Naive thymus-derived CD8-positive, alpha-beta T cell (primary cell): ENCODE measurements at regions not wholly inside any gene's neighbourhood (a gene's known extent, or its start where the extent isn't known, plus 50 kb on each side); places are given as distances from the start of the nearest gene placed in this dataset.
"Not testable (repeated sequence)": the region's sequence is repeated elsewhere in the genome, so short reads cannot be mapped to it uniquely, and the experiment has no call there.

ENCODE experiments used
- ATAC-seq, 2 donors: fragments of 150-1000 bp; cut with Tn5 transposase in 1 of 2; sonication (Bioruptor Pico), chemical (Tn5 transposase) in 1 of 2; 1 replicate in 1 of 2; 2 replicates in 1 of 2; pipeline ENCODE4 v1.10.0; 2021; ENCODE audit warnings: mild to moderate bottlenecking in 2 of 2, moderate library complexity in 2 of 2
- POLR2A ChIA-PET: fragments of 350-600 bp; sonication (Branson Sonifier 250); formaldehyde crosslinking; loops from one replicate; lab custom pipeline; 2021; ENCODE audit warnings: antibody characterized with exemption; lab: Charles Lee
- DNase-seq, 10 donors: peaks; one replicate each; pipeline versions ENCODE4 v3.0.0 to v3.0.0-alpha.2; 2020 to 2022
- H3K27ac Mint-ChIP-seq, 10 donors: one replicate each; pipeline ENCODE4 v1.8.0; 2020 to 2022; ENCODE audit warnings: mild to moderate bottlenecking in 10 of 10, mixed read lengths in 10 of 10, moderate library complexity in 4 of 10, inconsistent platforms in 1 of 10
- H3K27me3 Mint-ChIP-seq, 5 donors: one replicate each; pipeline ENCODE4 v1.8.0; 2021 to 2022; ENCODE audit warnings: mixed read lengths in 5 of 5
- H3K36me3 Mint-ChIP-seq, 3 donors: one replicate each; pipeline ENCODE4 v1.8.0; 2020 to 2022; ENCODE audit warnings: mixed read lengths in 3 of 3, mild to moderate bottlenecking in 2 of 3, inconsistent platforms in 1 of 3
- H3K4me1 Mint-ChIP-seq, 4 donors: one replicate each; pipeline ENCODE4 v1.8.0; 2021 to 2022; ENCODE audit warnings: mixed read lengths in 4 of 4
- H3K4me3 Mint-ChIP-seq, 10 donors: one replicate each; pipeline ENCODE4 v1.8.0; 2020 to 2022; ENCODE audit warnings: mild to moderate bottlenecking in 10 of 10, mixed read lengths in 10 of 10, moderate library complexity in 6 of 10, inconsistent platforms in 1 of 10
- H3K9me3 Mint-ChIP-seq, 9 donors: one replicate each; pipeline ENCODE4 v1.8.0; 2020 to 2022; ENCODE audit warnings: mixed read lengths in 9 of 9, mild to moderate bottlenecking in 3 of 9, inconsistent platforms in 1 of 9, moderate library complexity in 1 of 9

DNA sequence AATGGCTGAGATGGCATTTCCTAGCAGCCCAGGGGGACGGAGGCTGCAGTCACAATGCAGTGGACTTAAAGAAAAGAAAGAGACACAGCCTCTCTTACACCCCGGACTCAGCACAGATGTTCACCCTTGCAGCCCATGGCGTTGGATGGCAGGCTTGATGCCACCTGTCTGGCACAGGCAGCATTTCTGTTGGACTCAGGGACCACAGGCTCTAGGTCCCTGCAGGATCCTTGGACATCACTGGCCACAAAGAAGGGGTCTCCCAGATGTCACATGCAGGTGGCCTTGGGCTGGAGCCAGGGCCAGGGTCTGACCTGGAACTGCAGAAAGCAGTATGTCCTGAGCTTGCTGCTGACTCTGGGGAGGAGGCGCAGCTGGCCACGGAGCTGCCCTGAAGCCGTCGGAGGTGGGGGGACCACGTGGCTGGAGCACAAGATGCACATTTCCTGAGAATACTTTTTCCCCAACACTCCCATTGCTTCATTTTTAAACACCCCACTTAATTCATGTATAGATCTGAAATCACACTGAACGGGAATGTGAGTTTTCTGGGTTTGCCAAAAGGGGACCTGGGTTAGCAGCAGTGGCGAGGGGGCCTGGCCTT lies 102.3 kb upstream of the SULF2 start:
- no peak overlapping the region for H3K27ac Mint-ChIP-seq
- H3K27me3 Mint-ChIP-seq, result peaks cover 0 to 8% (median 0%) of the 10 kb centered on the region in 5 donors
- no peaks in the 10 kb centered on the region for H3K36me3 Mint-ChIP-seq
- no peak overlapping the region for H3K4me3 Mint-ChIP-seq
- no peak for ATAC-seq
- no peaks in the 10 kb centered on the region for H3K4me1 Mint-ChIP-seq
- H3K9me3 Mint-ChIP-seq, result no peaks in the 10 kb centered on the region
- DNase-seq, result no peak
- POLR2A ChIA-PET, result interaction anchor here (0.6 kb wide), 1 partner anchor 156 kb away, joined by 5 read pairs; no protein-coding TSS in a partner anchor

GRCh38 chr20:47887064-47887463 lies 101.8 kb upstream of the SULF2 start:
- no peak overlapping the region for H3K4me3 Mint-ChIP-seq
- ATAC-seq (no peak), DNase-seq (no peak)
- no peaks in the 10 kb centered on the region for H3K4me1 Mint-ChIP-seq
- no peaks in the 10 kb centered on the region for H3K36me3 Mint-ChIP-seq
- H3K27me3 Mint-ChIP-seq, result peaks cover 0 to 8% (median 2%) of the 10 kb centered on the region in 5 donors
- no peak overlapping the region for H3K27ac Mint-ChIP-seq
- POLR2A ChIA-PET, result interaction anchor here (0.6 kb wide), 1 partner anchor 156 kb away, joined by 5 read pairs; no protein-coding TSS in a partner anchor
- no peaks in the 10 kb centered on the region for H3K9me3 Mint-ChIP-seq

DNA sequence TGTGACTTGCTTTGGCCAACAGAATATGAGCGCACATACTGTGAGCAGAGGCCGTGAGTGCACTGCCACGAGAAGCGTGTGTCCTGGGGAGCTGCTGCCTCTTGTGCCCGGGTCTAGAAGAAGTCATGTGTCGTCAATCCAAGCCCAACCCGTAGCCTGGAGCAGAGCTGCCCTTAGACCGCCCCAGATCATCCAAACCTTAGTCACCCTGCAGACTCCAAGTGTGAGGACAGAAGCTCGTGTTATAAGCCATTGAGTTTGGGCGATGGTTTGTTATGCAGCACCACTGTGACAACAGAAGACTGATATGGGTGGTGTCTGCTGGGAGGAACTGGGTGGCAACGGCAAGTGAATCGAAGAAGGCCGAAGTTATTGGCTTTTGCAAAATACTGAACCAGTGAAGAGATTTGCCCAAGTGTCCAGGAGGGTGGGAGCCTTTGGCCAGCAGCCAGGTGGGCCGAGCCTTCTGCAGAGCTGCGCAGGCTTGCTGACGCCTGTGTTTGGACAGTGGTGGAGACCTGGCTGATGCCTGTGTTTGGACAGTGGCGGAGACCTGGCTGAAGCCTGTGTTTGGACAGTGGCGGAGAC lies 101.3 kb upstream of the SULF2 start:
- Mint-ChIP-seq H3K4me3 (no peak overlapping the region), H3K9me3 (no peaks in the 10 kb centered on the region), H3K27ac (peak overlapping the region in 1 of 10 donors; percentile 48), H3K4me1 (no peaks in the 10 kb centered on the region), H3K36me3 (no peaks in the 10 kb centered on the region), H3K27me3 (peaks cover 0 to 8% (median 2%) of the 10 kb centered on the region in 5 donors)
- DNase-seq, result no peak
- POLR2A ChIA-PET, result no interaction called here
- no peak for ATAC-seq

GRCh38 chr20:47885909-47886453 lies 100.7 kb upstream of the SULF2 start:
- no peak for ATAC-seq
- H3K4me3 Mint-ChIP-seq, result no peak overlapping the region
- POLR2A ChIA-PET, result no interaction called here
- H3K9me3 Mint-ChIP-seq, result no peaks in the 10 kb centered on the region
- no peaks in the 10 kb centered on the region for H3K36me3 Mint-ChIP-seq
- no peak for DNase-seq
- H3K27ac Mint-ChIP-seq, result no peak overlapping the region
- H3K4me1 Mint-ChIP-seq, result no peaks in the 10 kb centered on the region
- H3K27me3 Mint-ChIP-seq, result peaks cover 0 to 8% (median 2%) of the 10 kb centered on the region in 5 donors

GRCh38 chr20:47883940-47884339 lies 98.7 kb upstream of the SULF2 start:
- H3K36me3 Mint-ChIP-seq, H3K9me3 Mint-ChIP-seq, POLR2A ChIA-PET, ATAC-seq, H3K4me3 Mint-ChIP-seq, DNase-seq, H3K27me3 Mint-ChIP-seq, H3K27ac Mint-ChIP-seq, H3K4me1 Mint-ChIP-seq: not testable (repeated sequence)

GRCh38 chr20:47883186-47883585 lies 97.9 kb upstream of the SULF2 start:
- POLR2A ChIA-PET, result no interaction called here
- Mint-ChIP-seq H3K27ac (no peak overlapping the region), H3K9me3 (no peaks in the 10 kb centered on the region), H3K36me3 (no peaks in the 10 kb centered on the region), H3K4me3 (no peak overlapping the region), H3K27me3 (peaks cover 0 to 9% (median 2%) of the 10 kb centered on the region in 5 donors), H3K4me1 (no peaks in the 10 kb centered on the region)
- ATAC-seq (no peak), DNase-seq (no peak)

DNA sequence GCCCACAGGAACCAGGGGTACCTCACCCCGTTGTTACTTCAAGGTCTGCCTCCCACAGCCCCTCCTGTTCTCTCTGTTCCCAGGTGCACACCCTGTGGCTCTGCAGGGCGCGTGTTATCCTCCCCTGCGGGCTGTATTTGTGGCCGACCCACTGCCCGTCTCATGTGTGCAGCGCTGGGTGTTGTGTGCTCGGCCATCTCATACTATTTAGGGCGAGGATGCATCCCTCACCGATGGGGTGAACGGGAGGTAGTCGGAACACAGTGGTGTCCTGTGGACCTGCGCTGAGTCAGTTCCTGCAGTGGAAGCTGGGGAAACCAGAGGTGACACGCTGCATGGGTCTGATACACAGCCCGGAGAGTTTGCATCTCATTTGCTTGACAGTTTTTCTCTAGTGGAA lies 94.5 kb upstream of the SULF2 start:
- H3K36me3 Mint-ChIP-seq, result no peaks in the 10 kb centered on the region
- H3K9me3 Mint-ChIP-seq, result no peaks in the 10 kb centered on the region
- H3K4me1 Mint-ChIP-seq, result peaks cover 0 to 7% (median under 1%) of the 10 kb centered on the region in 4 donors
- POLR2A ChIA-PET, result no interaction called here
- no peak overlapping the region for H3K27ac Mint-ChIP-seq
- no peak overlapping the region for H3K4me3 Mint-ChIP-seq
- peaks cover 0 to 7% (median 2%) of the 10 kb centered on the region in 5 donors for H3K27me3 Mint-ChIP-seq
- no peak for ATAC-seq
- DNase-seq, result no peak

DNA sequence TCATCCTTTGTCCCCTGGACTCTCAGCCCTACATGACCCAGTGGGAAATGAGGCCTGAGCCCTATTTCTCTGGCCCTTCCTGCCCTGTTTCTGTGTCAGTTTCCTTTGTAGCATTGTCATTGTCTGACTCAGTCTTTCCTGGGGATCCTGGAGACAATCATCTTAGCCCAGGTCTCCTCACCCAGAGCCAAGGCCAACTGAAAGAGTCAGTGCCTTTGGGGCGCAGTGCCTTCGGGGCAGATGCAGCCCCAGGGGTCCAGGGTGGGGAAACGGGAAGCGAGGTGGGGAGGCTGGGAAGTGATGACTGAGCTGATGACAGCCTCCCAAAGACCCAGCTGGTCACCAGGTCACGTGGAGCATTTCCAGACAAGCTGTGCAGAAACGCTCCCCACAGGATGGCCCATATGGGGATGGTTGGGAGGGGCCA lies 93.3 kb upstream of the SULF2 start:
- no peak for DNase-seq
- Mint-ChIP-seq H3K9me3 (no peaks in the 10 kb centered on the region), H3K36me3 (no peaks in the 10 kb centered on the region), H3K27me3 (peaks cover 0 to 7% (median 2%) of the 10 kb centered on the region in 5 donors), H3K27ac (peak overlapping the region in 1 of 10 donors; percentile 86), H3K4me1 (peaks cover 0 to 7% (median under 1%) of the 10 kb centered on the region in 4 donors), H3K4me3 (no peak overlapping the region)
- POLR2A ChIA-PET, result no interaction called here
- ATAC-seq, result no peak

GRCh38 chr20:47876311-47877088 lies 91.2 kb upstream of the SULF2 start:
- POLR2A ChIA-PET, result no interaction called here
- no peaks in the 10 kb centered on the region for H3K9me3 Mint-ChIP-seq
- peaks cover 0 to 7% (median 3%) of the 10 kb centered on the region in 5 donors for H3K27me3 Mint-ChIP-seq
- no peaks in the 10 kb centered on the region for H3K36me3 Mint-ChIP-seq
- ATAC-seq (no peak), DNase-seq (no peak)
- H3K27ac Mint-ChIP-seq, result no peak overlapping the region
- no peak overlapping the region for H3K4me3 Mint-ChIP-seq
- H3K4me1 Mint-ChIP-seq, result peaks cover 0 to 7% (median under 1%) of the 10 kb centered on the region in 4 donors

DNA sequence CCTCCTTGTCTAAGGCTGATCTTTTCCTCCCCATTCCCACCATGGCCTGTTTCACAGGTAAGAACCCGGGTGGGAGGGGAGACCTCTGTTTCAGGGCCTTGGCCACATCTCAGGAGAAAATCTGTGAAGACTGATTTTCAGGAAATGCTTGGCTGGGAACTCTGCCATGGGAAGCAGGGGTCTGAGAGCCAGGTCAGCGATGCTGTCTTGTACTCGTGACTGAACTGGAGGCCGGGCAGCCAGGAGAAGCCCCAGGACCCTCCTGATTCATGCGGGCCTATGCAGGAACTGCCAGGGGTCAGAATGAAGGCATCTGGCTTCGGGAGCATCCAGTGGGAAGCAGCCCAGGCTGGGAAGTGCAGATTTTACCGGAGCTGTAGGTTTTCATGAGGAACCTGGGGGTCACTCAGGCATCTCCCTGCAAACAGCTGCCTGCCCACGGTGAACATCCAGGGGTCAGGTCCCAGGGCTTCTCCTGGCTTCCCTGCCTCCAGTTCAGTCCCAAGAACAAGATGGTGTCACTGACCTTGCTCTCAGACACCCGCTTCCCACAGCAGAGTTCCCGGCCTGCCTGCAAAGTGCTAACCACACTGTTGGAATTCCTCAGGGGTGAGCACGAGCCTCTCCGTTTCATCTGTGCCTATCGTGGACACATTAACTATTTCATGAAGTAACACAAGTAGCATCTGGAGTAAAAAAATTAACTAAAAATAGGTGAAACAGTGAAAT lies 90.2 kb upstream of the SULF2 start:
- peaks cover 0 to 7% (median 3%) of the 10 kb centered on the region in 5 donors for H3K27me3 Mint-ChIP-seq
- no peaks in the 10 kb centered on the region for H3K9me3 Mint-ChIP-seq
- no peak for DNase-seq
- H3K27ac Mint-ChIP-seq, result no peak overlapping the region
- H3K4me1 Mint-ChIP-seq, result peaks cover 0 to 7% (median under 1%) of the 10 kb centered on the region in 4 donors
- H3K4me3 Mint-ChIP-seq, result no peak overlapping the region
- no peaks in the 10 kb centered on the region for H3K36me3 Mint-ChIP-seq
- no peak for ATAC-seq
- POLR2A ChIA-PET, result no interaction called here

DNA sequence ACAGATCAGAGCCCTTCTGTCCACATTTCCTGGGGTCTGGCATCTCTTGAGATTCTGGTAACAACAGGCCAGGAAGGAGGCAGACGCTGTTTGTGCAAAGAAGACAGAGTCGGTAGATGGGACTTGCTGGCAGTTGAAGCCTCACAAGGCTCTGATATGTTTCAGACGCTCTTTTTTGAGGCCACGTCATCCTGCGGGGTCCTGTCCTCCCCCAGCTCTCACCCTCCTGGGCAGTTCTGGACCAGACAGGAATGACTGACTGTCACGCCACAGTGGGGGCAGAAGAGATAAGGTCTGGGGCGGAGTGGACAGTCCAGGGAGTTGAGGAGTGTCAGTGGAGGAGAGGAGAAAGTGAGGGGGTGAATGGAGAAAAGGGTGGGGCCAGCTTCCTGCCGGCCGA lies 87.1 kb upstream of the SULF2 start:
- no peak for ATAC-seq
- POLR2A ChIA-PET, result no interaction called here
- Mint-ChIP-seq H3K27ac (no peak overlapping the region), H3K36me3 (no peaks in the 10 kb centered on the region), H3K27me3 (peaks cover 0 to 9% (median 3%) of the 10 kb centered on the region in 5 donors), H3K9me3 (no peaks in the 10 kb centered on the region), H3K4me3 (no peak overlapping the region), H3K4me1 (peaks cover 0 to 7% (median 0%) of the 10 kb centered on the region in 4 donors)
- no peak for DNase-seq

- ATAC-seq (no peak), DNase-seq (no peak)
- POLR2A ChIA-PET, result no interaction called here
- Mint-ChIP-seq H3K27me3 (peaks cover 0 to 9% (median 4%) of the 10 kb centered on the region in 5 donors), H3K4me3 (no peak overlapping the region), H3K9me3 (no peaks in the 10 kb centered on the region), H3K36me3 (no peaks in the 10 kb centered on the region), H3K27ac (no peak overlapping the region), H3K4me1 (no peaks in the 10 kb centered on the region)
These were observed 85.2 kb upstream of the SULF2 start for GRCh38 chr20:47870475-47870874.
